HG02610 (cell line): ENCODE measurements at regions not wholly inside any gene's neighbourhood (a gene's known extent, or its start where the extent isn't known, plus 50 kb on each side); places are given as distances from the start of the nearest gene placed in this dataset.
A peak's percentile ranks its signal among the peaks of the same experiment; 100 is the strongest.

Experiments used
- ATAC-seq: cut with Tn5 transposase; IDR thresholded peaks from one replicate; pipeline ENCODE4 v1.9.1; 2021; ENCODE audit warnings: mild to moderate bottlenecking, moderate library complexity; ENCODE audit not compliant: unreplicated experiment

DNA sequence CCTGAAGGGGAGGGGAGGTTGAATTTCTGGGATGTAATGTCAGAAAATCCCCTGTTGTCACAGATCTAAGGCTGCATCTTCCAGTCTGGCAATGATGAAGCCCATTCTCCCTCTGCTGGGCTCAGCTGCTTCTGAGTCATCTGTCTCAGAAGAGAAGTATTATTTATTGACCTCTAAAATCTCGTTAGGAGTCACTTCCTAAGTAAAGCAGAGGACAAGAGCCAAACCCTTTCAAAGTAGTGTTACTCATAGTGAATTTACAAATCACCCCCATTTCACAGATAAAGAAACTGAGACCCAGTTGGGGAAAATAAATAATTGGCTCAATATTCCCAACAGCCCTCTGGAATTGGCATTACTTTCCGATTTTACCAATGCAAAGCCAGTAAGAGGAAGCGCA, 167.3 kb upstream of the SKOR2 start:
- ATAC-seq, result no peak

DNA sequence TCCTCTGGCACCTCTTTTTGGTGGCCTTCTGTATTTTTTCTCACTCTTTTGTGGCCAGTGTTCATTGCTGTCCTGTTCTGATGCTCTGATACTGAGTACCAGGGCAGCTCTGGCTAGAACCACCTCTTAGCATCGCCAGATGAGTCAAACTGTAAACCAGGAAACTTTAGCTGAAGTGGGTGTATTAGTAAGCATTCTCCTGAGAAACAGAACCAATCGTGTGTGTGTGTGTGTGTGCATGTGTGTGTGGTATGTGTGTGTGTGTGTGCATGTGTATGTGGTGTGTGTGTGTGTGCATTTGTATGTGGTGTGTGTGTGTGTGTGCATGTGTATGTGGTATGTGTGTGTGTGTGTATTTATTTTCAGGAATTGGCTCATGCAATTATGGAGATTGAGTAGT, 166.3 kb upstream of the SKOR2 start:
- peak; percentile 59 for ATAC-seq

DNA sequence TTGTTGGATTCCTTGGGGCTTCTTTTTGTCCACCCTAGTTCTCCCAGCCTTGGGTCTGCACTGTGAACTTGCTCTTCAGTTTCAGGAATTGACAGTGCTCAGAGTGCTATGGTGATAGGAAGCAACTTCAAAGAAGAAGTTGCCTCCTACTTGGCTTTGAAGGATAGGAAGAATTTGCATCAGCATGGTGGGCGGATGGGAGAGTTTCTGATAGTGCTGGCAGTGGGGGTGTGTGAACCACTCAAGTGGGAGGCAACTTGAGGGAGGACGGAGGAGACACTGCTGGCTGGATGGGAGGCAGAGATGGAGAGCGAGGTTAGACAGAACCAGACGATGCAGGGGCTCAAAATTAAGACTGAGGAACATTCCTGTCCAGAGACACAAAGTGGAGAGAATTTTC, 164.4 kb upstream of the SKOR2 start:
- no peak for ATAC-seq

DNA sequence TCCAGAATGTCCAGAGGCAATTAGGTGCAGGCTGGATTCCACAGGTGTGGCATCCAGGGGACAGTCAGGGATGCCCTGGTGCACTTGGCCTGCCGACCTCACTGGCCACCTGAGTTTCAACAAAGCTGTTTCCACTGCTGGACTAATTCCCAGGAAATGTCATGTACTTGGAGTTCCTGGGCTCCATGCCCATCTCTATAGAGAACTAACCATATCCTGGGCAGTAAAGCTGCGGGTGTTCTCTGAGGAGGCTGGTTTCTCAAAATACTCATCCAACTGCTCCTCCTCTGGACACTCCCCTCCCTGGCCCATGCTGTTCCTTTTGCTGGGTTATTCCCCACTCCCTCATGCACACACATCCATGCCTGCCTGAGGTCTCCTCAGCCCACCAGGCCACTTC, 161.9 kb upstream of the SKOR2 start:
- ATAC-seq, result no peak

DNA sequence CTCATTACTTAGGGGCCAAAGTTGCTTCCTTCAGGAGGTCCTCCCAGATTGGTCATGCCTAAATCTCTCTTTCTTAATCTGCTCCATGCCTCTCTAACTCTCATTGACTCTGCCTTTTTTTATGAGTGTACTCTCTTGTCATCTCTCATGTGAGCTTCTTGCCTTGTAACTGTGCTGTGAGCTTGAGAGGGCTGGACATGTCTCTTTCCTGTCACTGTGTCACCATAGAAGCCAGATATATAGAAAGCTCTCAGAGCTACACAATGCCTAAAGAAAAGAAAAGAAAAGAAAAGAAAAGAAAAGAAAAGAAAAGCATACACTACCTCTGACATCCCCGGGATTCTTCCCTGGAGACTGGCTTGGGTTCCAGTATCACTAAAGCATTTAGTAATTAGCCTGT, 161.5 kb upstream of the SKOR2 start:
- no peak for ATAC-seq

DNA sequence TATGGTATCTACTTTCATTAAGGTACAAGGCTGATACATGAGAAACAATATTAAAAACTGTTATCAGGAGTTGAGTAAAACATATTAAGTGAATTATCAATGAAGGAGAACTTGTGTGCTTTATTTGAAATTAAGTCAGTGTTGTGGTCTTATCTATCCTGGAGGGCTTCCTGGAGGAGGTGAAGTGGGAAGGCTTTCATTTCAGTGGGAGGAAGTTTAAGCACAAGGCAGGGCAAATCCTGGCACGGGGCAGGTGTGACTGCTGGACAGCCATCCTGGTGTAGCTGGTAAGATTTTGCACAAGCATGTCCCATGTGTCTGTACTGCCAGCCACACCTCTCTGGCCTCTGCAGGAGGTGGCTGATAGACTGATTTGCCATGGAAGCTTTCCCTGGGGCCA, 159.7 kb upstream of the SKOR2 start:
- ATAC-seq, result no peak

DNA sequence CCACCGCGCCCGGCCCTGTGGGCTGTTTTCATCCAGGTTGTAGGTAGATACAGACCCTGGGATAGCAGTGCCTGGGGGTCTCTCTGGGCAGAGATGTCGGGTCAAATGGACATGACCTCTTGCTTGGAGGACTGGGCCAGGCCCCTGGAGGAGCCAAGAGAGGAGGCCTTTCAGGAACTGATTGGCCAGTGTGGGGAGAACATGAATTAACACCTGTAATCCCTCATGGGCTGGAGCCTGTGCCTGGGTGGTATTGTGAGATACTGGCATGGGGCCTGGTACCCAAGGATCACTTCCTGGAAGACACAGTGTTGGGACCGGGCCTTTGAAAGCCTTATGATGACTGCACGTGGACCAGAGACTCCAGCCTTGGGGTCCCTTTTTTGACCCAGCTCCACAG, 158.7 kb upstream of the SKOR2 start:
- ATAC-seq, result no peak

DNA sequence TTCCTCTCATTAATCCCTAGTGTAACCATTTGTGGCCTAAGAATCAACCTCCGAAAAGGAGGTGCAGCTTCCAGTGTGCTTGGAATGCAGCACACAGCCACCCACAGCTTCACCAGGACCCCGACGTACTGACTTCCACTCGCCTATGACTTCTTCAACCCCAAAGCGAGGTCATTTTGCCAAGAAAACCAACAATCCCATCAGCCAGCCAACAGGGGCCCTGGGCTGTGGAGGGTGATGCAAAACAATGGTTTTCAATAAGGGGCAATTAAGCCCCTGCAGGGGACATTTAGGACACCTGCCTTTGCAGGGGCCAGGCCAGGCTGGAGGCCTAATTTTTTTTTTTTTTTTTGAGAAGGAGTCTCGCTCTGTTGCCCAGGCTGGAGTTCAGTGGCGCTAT, 158.1 kb upstream of the SKOR2 start:
- ATAC-seq, result no peak

DNA sequence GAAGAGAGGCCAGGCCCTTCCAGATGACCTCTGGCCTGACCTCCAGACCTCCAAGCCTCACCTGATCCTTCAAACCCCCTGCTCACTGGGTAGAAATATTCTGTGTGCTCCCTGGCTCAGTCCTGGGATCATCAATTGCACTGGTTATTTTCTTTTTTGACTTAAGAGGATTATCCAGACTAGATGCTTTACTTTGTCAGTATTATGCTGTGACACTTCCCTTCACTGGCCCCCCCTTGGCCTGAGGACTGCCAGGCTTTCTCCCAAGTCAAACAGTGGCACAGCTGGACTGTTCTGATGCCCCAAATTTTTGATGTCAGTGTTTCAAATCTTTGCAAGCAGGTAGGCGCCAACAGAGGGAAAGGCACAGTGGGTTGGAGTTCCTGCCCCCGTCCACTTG, 156.3 kb upstream of the SKOR2 start:
- ATAC-seq, result no peak

DNA sequence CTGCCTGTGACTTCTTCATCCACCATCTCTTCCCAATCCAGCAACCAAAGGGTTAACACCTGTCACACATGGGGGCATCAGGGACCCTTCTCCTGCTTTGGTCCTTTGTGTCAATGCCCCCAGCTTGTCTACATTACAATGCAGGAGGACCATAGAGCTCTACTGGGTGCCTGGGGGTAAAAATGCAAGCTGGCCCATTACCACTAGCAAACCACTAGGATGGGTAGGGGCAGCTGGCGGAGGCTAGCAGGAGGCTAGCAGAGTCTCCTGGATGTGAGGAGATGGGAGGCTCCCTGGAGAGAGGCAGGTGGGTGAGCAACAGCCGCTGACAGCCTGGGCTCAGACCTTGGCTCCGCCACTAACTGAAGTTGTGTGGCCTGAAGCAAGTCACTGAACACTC, 153.4 kb upstream of the SKOR2 start:
- ATAC-seq, result no peak

DNA sequence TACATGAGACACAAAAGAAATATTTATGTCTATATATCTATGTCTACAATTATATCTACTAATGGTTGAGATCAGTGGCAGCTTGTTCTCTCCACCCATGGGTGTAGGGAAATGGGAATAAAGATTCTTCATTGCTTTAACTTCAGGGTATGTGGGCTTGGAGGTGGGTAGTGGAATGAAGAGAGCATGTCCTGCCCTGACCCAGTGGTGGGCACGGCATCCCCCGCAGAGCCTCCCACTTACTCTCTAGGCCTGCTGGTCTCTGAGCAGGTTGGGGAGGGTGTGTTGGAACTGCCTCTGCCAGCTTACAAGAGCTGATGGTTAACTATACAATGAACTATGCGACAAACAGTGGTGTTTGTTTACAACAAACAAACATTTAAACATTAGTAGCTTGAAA, 152.5 kb upstream of the SKOR2 start:
- ATAC-seq, result no peak

DNA sequence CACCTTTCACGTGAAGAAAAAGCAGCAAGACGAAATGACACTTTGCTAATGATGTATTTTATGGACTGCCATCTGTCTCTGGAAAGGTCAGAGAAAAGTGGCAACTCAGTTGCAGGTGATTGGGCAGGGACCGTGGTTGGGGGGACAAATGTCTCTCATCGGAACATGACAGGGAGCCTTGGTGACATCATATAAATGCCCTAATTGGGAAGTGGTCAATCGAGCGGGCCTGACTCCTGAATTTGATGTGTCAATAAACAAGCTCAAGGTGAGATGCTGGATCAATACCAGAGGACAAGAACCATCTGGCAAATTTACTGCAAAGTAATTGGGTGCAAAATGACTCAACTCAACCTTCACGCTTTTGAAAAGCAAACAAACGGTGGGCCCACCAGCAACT, 151.9 kb upstream of the SKOR2 start:
- ATAC-seq, result no peak

DNA sequence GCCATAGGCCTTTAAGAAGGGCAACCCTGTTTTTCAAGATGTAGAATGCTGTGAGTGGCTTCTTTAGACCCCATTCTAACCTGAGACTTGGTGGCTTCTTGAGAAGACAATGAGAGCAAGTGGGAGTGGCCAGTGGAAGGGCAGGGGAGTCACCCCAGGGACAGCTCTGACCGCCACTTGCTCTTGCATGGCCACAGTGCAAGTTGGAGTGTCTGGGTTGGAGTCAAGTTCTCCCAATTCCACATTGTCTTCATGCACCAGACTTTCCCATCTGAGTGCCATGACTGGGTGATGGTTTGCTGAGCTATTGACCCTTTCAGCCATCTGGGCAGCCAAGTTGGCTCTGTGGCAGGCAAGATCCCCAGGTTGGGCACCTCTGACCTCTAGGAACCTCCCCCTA, 148.0 kb upstream of the SKOR2 start:
- no peak for ATAC-seq

DNA sequence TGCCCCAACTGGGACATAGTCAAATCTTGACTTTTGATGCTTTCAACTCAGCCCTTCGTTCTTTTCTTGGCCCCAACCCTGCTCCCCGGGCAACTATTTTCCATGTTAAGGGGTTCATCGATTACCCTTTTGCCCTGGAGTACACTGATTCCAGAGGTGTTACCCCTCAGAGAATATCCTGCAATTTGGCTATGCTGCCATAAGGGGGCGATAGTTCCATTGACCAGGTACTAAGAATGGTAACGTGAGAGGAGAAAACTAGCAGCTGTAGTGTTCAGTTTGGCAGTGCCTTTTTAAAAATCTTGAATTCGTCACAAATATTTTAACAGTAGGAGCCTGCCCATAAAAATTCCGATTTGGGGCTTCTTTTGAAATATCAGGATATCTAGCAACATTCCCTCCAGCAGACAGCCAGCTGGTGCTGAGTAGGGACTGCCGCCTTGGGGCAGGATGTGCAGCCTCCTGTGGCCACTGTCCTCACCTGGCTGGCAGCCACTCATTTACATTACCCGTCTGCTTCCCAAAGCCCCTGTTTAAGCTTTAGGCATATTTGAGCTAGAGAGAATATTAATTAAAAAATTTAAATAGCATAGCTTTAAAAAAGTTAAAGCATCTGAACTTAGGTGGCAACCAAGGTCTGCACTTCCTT, 146.3 kb upstream of the SKOR2 start:
- no peak for ATAC-seq

DNA sequence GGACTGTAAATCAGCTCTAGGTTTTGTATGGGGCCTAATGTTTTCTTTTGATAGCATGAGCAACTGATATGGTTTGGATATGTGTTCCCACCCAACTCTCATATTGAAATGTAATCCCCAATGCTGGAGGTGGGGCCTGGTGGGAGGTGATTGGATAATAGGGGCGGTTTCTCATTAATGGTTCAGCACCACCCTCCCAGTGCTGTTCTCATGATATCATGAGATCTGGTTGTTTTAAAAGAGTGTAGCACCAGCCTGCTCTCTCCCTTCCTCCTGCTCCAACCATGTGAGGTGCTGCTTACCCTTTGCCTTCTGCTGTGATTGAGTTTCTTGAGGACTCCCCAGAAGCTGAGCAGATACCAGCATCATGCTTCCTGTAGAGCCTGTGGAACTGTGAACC, 140.2 kb upstream of the SKOR2 start:
- no peak for ATAC-seq

DNA sequence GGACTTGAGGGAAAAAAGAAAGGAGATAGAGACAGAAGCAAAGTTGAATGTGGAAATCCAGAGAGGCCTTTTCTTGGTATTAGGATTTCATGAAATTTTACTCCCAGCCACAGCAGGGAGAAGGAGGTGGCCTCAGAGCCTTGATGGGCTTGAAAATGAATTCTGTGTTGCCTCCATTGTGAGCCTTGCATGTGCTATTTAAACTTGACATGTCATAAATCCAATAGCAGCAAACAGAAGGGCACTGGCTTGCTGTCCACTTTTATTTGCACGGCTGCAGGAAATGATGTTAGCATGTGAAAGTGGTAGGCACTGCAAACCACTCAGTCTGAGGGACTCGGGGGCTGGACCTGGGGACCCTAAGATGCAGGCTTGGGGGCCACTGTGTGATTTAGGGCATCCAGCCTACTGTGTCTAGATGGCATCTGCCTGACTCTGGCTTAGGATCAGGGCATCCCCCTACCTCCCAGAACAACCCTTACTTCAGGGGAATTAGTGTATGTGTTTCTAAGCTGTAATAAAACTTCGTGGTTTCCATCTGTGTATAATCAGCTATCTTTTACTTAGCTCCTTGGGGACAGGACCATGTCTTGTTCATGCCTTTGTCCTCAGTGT, 139.1 kb upstream of the SKOR2 start:
- ATAC-seq, result no peak

DNA sequence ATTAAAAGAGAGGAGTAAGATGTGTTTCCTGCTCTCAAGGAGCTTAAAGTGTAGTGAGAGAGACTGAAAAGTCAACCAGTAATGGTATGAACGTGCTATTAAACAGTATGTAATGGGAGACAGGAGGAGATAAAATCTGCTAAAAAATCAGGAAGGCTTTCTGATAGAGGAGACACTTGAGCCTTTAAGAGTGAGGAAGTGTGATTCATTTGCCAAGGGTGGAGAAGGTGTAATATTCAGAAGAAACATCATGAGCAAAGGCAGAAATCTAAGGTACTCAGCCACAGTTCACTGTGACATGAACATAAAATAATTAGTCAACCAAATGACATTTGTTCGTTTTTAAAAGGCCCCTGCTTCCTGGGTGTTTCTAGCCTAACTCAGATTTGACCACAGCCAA, 137.8 kb upstream of the SKOR2 start:
- no peak for ATAC-seq

DNA sequence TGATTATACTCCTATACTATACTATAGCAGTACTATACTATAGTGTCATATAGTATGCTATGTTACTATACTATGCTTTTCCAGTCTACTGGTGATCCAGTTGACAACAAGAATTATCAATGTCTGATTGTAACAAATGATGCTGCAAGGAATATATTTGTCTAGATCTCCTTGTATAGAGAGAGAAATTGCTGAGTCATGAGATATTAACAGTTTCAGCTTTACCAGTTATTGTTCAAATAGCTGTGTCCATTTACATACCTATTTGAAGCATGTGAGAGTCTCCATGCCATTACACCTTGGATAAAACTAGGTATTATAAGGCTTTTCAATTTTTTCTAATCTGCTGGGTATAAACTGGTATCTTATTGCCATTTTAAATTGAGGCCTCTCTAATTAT, 136.4 kb upstream of the SKOR2 start:
- ATAC-seq, result no peak

DNA sequence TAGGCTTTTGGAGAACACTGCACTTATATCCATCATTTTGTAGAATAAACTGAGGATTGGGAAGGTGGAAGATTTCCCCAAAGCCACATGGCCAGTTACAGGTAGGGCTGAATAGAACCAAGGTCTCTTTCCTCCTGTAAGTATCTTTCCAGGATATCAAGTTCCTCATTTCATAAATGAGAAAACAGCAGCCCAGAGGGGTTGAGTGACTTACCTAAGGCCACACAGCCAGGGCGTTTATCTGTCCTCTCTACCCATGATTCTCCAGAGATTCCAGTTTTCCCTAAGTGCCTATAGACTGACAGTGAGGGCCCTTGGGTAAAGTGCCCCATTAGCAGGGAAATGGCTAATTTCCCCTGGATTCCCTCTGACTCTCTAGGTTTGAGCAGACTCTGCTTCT, 132.3 kb upstream of the SKOR2 start:
- ATAC-seq, result no peak

DNA sequence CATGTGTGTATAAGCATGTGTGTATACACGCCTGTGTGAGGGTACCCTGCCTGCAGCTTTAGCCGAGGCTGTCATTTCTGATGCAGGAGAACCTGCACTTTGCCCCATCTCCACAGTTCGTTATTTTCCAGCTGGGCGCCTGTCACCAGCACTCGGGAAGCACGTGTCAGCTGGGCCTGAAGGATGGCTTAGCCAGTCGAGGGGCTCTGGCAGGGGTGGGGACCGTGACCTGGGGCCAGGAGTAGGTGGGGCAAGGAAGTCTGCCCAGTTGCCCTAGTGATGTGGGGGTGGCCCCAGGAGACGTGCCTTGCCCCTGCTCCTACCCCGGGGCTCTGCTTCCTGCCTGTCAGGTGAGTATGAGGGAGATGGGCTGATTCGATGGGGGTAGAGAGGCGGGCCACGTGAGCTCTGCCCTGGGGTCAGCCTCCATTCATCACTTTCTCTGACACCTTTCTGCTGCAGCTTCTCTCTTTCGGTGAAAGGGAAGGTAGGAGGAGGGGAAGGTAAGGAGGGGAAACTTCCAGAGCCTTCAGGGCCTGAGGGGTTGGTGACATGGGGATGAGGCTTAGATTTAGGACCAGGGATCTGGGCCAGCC, 130.6 kb upstream of the SKOR2 start:
- no peak for ATAC-seq

DNA sequence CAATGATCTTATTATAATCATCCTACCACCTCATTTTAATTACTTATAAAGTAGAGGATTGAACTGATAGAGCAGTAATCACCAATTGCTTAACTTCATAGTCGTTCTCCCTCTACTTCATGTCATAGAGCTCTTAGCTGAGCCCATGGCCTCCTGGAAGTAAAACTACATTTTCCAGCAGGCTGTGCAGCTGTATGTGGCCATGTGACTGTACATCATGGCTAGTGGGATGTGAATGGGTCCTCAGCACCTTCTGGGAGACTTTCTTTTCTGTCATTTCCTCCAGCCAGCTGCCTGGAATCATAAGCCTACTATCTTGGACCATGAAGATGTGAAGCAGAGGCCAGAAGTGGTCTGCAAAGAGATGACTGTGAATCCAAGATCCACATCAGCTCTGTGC, 128.7 kb upstream of the SKOR2 start:
- no peak for ATAC-seq

DNA sequence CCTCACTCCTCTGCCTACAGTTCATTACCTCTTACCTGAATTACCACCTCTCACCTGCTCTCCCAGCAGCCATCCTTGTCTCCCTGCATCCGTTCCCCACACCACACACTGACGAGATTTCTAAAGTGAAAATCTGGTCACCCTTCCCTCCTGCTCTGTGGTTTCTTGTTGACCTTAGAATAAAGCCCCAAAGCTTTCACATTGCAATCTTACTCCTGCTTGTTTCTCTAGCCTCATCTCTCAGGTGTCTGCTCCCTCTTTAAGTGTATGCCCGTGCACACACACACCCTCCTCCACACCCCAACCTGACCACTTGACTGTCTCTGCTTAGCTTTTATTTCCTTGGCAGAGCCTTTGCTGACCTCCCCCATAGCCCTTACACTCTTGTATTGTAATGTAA, 122.0 kb upstream of the SKOR2 start:
- ATAC-seq, result no peak

DNA sequence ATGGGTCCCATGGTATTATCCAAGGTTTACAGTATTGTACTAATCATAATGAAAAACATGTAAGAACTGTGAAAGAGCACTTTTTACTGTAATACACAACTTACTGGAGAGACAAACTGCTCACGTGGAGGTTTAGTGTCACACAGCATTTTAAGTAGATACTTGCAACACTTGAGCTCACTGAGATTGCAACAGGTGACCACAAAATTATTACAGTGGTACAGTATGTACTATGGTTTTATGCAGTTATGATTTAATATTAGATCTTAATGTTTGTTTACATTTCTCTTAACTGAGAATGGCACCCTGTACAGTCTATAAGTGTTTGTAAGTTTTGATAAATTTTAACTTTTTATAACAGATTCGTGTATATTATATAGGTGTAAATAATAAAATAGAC, 118.6 kb upstream of the SKOR2 start:
- ATAC-seq, result no peak
